ENCODE measurements at regions not wholly inside any gene's neighbourhood (a gene's known extent, or its start where the extent isn't known, plus 50 kb on each side); places are given as distances from the start of the nearest gene placed in this dataset.

- Histone ChIP-seq H3K27ac (ENCODE audit: low read length) (no peak overlapping the region), H2AFZ (ENCODE audit: low read length) (no peak overlapping the region), H3K4me2 (ENCODE audit: low read depth, low read length) (no peak overlapping the region), H3F3A (ENCODE audit: insufficient read depth, low read length) (no peaks in the 10 kb centered on the region), H3K36me3 (replicated peaks; ENCODE audit: insufficient read depth, low read length) (no peaks in the 10 kb centered on the region), H4K20me1 (ENCODE audit: insufficient read depth, low read length) (no peaks in the 10 kb centered on the region), H3K79me2 (ENCODE audit: low read length) (no peaks in the 10 kb centered on the region), H3K9me2 (replicated peaks; ENCODE audit: insufficient read depth, low read length) (no peaks in the 10 kb centered on the region), H3K27me3 (replicated peaks; ENCODE audit: insufficient read depth, low read length) (no peaks in the 10 kb centered on the region), H3K9ac (ENCODE audit: low read length) (no peak overlapping the region), H3K9me3 (replicated peaks; ENCODE audit: insufficient read depth, low read length) (no peaks in the 10 kb centered on the region), H3K4me1 (ENCODE audit: low read length) (no peaks in the 10 kb centered on the region), H3K4me3 (ENCODE audit: low read length) (no peak overlapping the region)
- no peak for DNase-seq
- no peak for TF ChIP-seq EZH2 (optimal IDR thresholded peaks at IDR 0.05; ENCODE audit: low read depth, low read length)
Measured at GRCh38 chr5:173765661-173766060, 122.5 kb upstream of the CPEB4 start.

DNA sequence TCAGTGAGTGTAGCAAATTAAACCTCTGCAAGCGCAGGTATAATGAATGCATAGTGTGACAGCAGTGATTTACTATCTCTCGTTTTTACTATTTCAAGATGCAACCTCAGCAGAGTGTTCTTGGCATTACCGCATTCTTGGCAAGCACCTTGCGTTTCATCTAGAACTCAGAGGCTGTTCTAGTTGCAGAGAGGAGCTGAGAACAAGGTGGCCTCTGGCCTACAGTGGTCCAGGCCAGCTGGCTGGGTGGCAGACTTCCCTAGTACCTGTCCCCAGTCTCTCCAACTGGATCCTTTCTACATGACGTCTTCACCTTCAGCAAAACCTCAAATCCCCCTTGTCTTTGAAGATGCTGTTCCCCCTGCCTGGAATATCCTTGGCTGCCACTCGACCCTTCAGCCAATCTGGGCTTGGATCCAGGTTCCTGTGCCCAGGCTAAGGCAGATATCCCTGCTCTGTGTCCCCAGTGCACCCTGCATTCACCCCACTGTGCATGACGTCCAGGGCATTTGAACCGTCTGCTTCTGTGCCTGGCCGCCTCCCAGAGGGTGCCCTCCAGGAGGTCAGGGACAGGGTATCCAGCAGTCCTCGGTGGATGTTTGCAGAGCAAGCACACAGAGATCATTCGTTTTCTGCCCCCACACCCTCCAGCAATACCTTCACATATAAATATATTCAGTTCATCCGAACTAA lies 120.4 kb upstream of the CPEB4 start:
- Histone ChIP-seq H3K9ac (ENCODE audit: low read length) (no peak overlapping the region), H3K9me2 (replicated peaks; ENCODE audit: insufficient read depth, low read length) (no peaks in the 10 kb centered on the region), H3K27ac (ENCODE audit: low read length) (no peak overlapping the region), H4K20me1 (ENCODE audit: insufficient read depth, low read length) (no peaks in the 10 kb centered on the region), H3K27me3 (replicated peaks; ENCODE audit: insufficient read depth, low read length) (no peaks in the 10 kb centered on the region), H3K36me3 (replicated peaks; ENCODE audit: insufficient read depth, low read length) (no peaks in the 10 kb centered on the region), H2AFZ (ENCODE audit: low read length) (no peak overlapping the region), H3K9me3 (replicated peaks; ENCODE audit: insufficient read depth, low read length) (no peaks in the 10 kb centered on the region), H3K4me1 (ENCODE audit: low read length) (no peaks in the 10 kb centered on the region), H3F3A (ENCODE audit: insufficient read depth, low read length) (no peaks in the 10 kb centered on the region), H3K4me3 (ENCODE audit: low read length) (no peak overlapping the region), H3K79me2 (ENCODE audit: low read length) (no peaks in the 10 kb centered on the region), H3K4me2 (ENCODE audit: low read depth, low read length) (no peak overlapping the region)
- DNase-seq, result no peak
- no peak for TF ChIP-seq EZH2phosphoT487 (IDR thresholded peaks at IDR 0.05; ENCODE audit: low read length)
- TF ChIP-seq EZH2 (optimal IDR thresholded peaks at IDR 0.05; ENCODE audit: low read depth, low read length), result no peak
- TF ChIP-seq, protein P1, sequence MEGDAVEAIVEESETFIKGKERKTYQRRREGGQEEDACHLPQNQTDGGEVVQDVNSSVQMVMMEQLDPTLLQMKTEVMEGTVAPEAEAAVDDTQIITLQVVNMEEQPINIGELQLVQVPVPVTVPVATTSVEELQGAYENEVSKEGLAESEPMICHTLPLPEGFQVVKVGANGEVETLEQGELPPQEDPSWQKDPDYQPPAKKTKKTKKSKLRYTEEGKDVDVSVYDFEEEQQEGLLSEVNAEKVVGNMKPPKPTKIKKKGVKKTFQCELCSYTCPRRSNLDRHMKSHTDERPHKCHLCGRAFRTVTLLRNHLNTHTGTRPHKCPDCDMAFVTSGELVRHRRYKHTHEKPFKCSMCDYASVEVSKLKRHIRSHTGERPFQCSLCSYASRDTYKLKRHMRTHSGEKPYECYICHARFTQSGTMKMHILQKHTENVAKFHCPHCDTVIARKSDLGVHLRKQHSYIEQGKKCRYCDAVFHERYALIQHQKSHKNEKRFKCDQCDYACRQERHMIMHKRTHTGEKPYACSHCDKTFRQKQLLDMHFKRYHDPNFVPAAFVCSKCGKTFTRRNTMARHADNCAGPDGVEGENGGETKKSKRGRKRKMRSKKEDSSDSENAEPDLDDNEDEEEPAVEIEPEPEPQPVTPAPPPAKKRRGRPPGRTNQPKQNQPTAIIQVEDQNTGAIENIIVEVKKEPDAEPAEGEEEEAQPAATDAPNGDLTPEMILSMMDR (IDR thresholded peaks at IDR 0.05; ENCODE audit: low read length), result no peak

DNA sequence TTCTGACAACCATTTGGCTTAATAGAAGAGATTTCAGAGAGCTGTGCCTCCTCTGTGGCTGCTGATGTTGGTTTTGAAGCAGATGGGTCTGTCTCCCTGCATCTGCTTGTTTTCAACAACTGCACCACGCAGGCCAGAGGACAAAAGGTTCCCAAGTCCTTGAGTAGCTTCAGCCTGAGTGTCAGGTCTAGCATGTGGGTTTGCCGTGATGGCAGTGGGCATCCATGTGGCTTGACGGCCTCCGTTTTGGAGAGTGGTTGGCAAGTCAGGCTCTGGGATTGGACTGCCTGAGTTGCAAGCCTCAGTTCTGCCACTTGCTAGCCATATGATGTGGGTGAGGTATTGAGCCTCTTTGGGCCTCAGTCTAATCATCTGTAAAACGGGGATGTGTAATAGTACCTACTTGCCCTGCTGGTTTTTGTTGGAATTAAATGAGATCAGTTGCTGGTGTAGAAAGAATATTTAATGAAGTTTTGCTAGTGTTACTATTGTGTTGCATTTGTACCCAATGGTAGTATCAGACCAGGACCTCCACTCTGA lies 119.8 kb upstream of the CPEB4 start:
- H3K4me2 ChIP-seq (ENCODE audit: low read depth, low read length), result no peak overlapping the region
- no peaks in the 10 kb centered on the region for H4K20me1 ChIP-seq (ENCODE audit: insufficient read depth, low read length)
- no peaks in the 10 kb centered on the region for H3K27me3 ChIP-seq (replicated peaks; ENCODE audit: insufficient read depth, low read length)
- H2AFZ ChIP-seq (ENCODE audit: low read length), result no peak overlapping the region
- no peaks in the 10 kb centered on the region for H3K36me3 ChIP-seq (replicated peaks; ENCODE audit: insufficient read depth, low read length)
- no peaks in the 10 kb centered on the region for H3K79me2 ChIP-seq (ENCODE audit: low read length)
- no peaks in the 10 kb centered on the region for H3K9me3 ChIP-seq (replicated peaks; ENCODE audit: insufficient read depth, low read length)
- no peak overlapping the region for H3K27ac ChIP-seq (ENCODE audit: low read length)
- H3K9me2 ChIP-seq (replicated peaks; ENCODE audit: insufficient read depth, low read length), result no peaks in the 10 kb centered on the region
- no peak for DNase-seq
- H3K4me3 ChIP-seq (ENCODE audit: low read length), result no peak overlapping the region
- H3K4me1 ChIP-seq (ENCODE audit: low read length), result no peaks in the 10 kb centered on the region
- TF ChIP-seq, protein P1 (IDR thresholded peaks at IDR 0.05; ENCODE audit: low read length), result no peak
- TF ChIP-seq EZH2 (optimal IDR thresholded peaks at IDR 0.05; ENCODE audit: low read depth, low read length) (no peak), EZH2phosphoT487 (IDR thresholded peaks at IDR 0.05; ENCODE audit: low read length) (no peak)
- H3F3A ChIP-seq (ENCODE audit: insufficient read depth, low read length), result no peaks in the 10 kb centered on the region
- no peak overlapping the region for H3K9ac ChIP-seq (ENCODE audit: low read length)

- Histone ChIP-seq H3K4me2 (ENCODE audit: low read depth, low read length) (no peak overlapping the region), H3K4me1 (ENCODE audit: low read length) (no peaks in the 10 kb centered on the region), H3F3A (ENCODE audit: insufficient read depth, low read length) (no peaks in the 10 kb centered on the region), H3K9me2 (replicated peaks; ENCODE audit: insufficient read depth, low read length) (no peaks in the 10 kb centered on the region), H3K36me3 (replicated peaks; ENCODE audit: insufficient read depth, low read length) (no peaks in the 10 kb centered on the region), H2AFZ (ENCODE audit: low read length) (no peak overlapping the region), H3K27ac (ENCODE audit: low read length) (no peak overlapping the region), H3K27me3 (replicated peaks; ENCODE audit: insufficient read depth, low read length) (no peaks in the 10 kb centered on the region), H3K79me2 (ENCODE audit: low read length) (no peaks in the 10 kb centered on the region), H3K4me3 (ENCODE audit: low read length) (no peak overlapping the region), H4K20me1 (ENCODE audit: insufficient read depth, low read length) (no peaks in the 10 kb centered on the region), H3K9ac (ENCODE audit: low read length) (no peak overlapping the region), H3K9me3 (replicated peaks; ENCODE audit: insufficient read depth, low read length) (no peaks in the 10 kb centered on the region)
- DNase-seq, result no peak
- no peak for TF ChIP-seq EZH2 (optimal IDR thresholded peaks at IDR 0.05; ENCODE audit: low read depth, low read length)
- no peak for TF ChIP-seq EZH2phosphoT487 (IDR thresholded peaks at IDR 0.05; ENCODE audit: low read length)
- TF ChIP-seq, protein P1 (IDR thresholded peaks at IDR 0.05; ENCODE audit: low read length), result no peak
Measured at GRCh38 chr5:173768891-173769290, 119.3 kb upstream of the CPEB4 start.
